ENCODE measurements at regions not wholly inside any gene's neighbourhood (a gene's known extent, or its start where the extent isn't known, plus 50 kb on each side); places are given as distances from the start of the nearest gene placed in this dataset.

DNA sequence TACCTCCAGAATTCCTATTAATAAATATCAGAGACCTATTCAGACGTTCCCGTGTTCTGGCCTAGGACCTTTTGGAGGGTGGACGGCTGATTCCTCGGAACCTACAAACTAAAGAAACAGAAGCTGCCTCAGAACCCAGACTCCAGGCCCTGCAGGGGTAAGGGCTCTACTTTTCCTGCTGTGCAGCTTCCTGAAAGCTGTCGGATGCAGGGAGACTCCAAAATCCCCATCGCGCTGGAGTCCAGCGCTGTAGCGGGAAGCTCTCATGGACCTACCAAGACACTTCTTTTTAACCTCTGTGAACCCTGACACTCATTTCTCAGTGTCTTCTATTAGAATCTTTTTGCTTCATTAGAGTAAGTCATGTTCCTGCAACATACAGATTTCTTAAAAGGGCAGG, 244.5 kb upstream of the PITRM1 start:
- no peaks in the 10 kb centered on the region for H3K79me2 ChIP-seq (ENCODE audit: low read length)
- H2AFZ ChIP-seq (ENCODE audit: low read length), result no peak overlapping the region
- TF ChIP-seq, protein P1, sequence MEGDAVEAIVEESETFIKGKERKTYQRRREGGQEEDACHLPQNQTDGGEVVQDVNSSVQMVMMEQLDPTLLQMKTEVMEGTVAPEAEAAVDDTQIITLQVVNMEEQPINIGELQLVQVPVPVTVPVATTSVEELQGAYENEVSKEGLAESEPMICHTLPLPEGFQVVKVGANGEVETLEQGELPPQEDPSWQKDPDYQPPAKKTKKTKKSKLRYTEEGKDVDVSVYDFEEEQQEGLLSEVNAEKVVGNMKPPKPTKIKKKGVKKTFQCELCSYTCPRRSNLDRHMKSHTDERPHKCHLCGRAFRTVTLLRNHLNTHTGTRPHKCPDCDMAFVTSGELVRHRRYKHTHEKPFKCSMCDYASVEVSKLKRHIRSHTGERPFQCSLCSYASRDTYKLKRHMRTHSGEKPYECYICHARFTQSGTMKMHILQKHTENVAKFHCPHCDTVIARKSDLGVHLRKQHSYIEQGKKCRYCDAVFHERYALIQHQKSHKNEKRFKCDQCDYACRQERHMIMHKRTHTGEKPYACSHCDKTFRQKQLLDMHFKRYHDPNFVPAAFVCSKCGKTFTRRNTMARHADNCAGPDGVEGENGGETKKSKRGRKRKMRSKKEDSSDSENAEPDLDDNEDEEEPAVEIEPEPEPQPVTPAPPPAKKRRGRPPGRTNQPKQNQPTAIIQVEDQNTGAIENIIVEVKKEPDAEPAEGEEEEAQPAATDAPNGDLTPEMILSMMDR (conservative IDR thresholded peaks at IDR 0.05; ENCODE audit: low read depth, low read length), result no peak
- no peak for TF ChIP-seq EZH2 (IDR thresholded peaks at IDR 0.05; ENCODE audit: low read length, unreplicated experiment)
- no peak for TF ChIP-seq EZH2phosphoT487 (IDR thresholded peaks at IDR 0.05; ENCODE audit: borderline replicate concordance, low read length)
- H3K4me3 ChIP-seq (ENCODE audit: low read length), result no peak overlapping the region
- ATAC-seq (no peak), DNase-seq (no peak)
- no peaks in the 10 kb centered on the region for H3K9me2 ChIP-seq (replicated peaks; ENCODE audit: low read length)
- ChIA-PET CTCF (no interaction called here), POLR2A (ENCODE audit: unreplicated experiment) (no interaction called here)
- no peak overlapping the region for H3K27ac ChIP-seq (ENCODE audit: low read length)
- no peaks in the 10 kb centered on the region for H3K4me1 ChIP-seq (ENCODE audit: insufficient read depth, low read length)
- no TSS peak for BruUV-seq (replicated peaks)
- no peak overlapping the region for H3K4me2 ChIP-seq (ENCODE audit: low read length)
- intact Hi-C loops (cut with micrococcal nuclease), result no loop called here
- H3K9ac ChIP-seq (ENCODE audit: low read length), result no peak overlapping the region
- H3F3A ChIP-seq (ENCODE audit: low read length, unreplicated experiment), result no peaks in the 10 kb centered on the region
- H3K36me3 ChIP-seq (ENCODE audit: low read depth, low read length), result no peaks in the 10 kb centered on the region
- no peaks in the 10 kb centered on the region for H3K9me3 ChIP-seq (ENCODE audit: low read length)
- no peaks in the 10 kb centered on the region for H3K27me3 ChIP-seq (ENCODE audit: low read length)
- no peaks in the 10 kb centered on the region for H4K20me1 ChIP-seq (ENCODE audit: low read length)

DNA sequence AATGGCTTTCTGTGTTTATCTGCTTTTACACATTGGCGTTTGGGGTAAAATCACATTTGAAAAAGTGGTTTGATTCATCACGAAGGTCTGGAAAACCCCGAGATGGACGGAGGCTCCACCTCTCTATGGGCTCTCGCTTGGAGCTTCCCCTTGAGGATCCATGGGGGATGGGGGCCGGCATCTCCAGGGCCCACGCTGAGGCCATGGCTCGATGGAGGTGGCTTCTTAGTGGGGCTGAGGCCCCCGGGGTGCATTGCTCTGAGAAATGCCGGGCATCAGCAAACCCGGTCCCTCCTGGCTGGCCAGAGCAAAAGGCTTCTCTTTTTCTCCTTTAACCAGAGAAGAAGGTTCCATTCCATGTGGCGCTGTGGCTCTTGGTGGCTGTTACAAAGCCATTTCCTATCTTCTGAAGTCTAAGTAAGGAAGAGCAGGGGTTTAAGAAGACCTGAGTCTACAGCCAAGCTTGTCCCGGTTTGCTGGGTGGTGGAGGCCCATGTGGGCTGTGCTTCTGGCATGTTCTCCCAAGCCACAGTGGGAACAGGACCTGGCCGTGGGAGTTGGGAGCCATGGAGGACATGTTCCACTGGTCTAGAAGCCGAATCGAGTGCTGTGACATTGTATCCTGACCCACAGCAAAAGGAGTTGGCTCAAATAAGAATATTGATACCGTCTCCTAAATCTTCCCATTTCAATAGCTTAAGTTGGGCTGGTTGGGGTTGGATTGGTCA, 243.5 kb upstream of the PITRM1 start:
- intact Hi-C loops (cut with micrococcal nuclease), result no loop called here
- no peak overlapping the region for H3K4me3 ChIP-seq (ENCODE audit: low read length)
- ATAC-seq (no peak), DNase-seq (no peak)
- no peak overlapping the region for H3K4me2 ChIP-seq (ENCODE audit: low read length)
- no TSS peak for BruUV-seq (replicated peaks)
- H3F3A ChIP-seq (ENCODE audit: low read length, unreplicated experiment), result no peaks in the 10 kb centered on the region
- no peaks in the 10 kb centered on the region for H3K9me3 ChIP-seq (ENCODE audit: low read length)
- H3K36me3 ChIP-seq (ENCODE audit: low read depth, low read length), result no peaks in the 10 kb centered on the region
- H3K79me2 ChIP-seq (ENCODE audit: low read length), result no peaks in the 10 kb centered on the region
- H4K20me1 ChIP-seq (ENCODE audit: low read length), result no peaks in the 10 kb centered on the region
- H3K27ac ChIP-seq (ENCODE audit: low read length), result no peak overlapping the region
- POLR2A ChIA-PET (ENCODE audit: unreplicated experiment), result no interaction called here
- TF ChIP-seq EZH2 (IDR thresholded peaks at IDR 0.05; ENCODE audit: low read length, unreplicated experiment), result no peak
- CTCF ChIA-PET, result no interaction called here
- no peaks in the 10 kb centered on the region for H3K27me3 ChIP-seq (ENCODE audit: low read length)
- H3K9ac ChIP-seq (ENCODE audit: low read length), result no peak overlapping the region
- H3K9me2 ChIP-seq (replicated peaks; ENCODE audit: low read length), result no peaks in the 10 kb centered on the region
- H2AFZ ChIP-seq (ENCODE audit: low read length), result no peak overlapping the region
- H3K4me1 ChIP-seq (ENCODE audit: insufficient read depth, low read length), result no peaks in the 10 kb centered on the region

DNA sequence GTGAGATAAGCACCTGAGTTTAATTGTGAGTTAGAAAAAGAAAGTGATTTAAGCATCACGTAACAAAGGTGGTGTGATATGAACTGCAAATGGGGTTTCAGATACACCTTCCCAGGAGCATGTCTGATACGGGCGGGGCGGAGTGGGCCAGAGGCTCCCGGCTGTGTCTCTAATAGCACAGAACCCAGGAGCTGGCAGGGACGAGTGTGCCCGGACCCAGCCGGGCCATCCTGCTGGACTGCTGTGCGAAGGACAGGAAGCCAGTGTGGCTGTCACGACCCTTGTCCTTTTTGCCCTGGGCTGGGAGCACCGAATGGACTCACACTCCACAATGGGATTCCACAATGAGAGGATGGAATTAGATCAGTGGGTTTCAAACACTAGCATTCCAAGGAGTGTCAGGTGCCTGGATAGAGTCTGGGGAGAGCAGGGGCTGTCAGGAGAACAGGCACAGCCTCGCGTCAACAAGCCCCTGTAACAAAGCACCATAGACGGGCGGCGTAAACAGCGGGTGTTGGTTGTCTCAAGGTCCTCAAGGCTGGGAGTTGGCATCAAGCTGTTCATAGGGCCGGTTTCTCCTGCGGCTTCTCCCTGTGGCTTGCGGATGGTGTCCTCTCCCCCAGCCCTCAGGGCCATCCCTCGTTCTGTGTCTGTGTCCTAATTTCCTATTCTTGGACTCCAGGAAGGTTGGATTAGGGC, 242.6 kb upstream of the PITRM1 start:
- no peak overlapping the region for H3K4me2 ChIP-seq (ENCODE audit: low read length)
- TF ChIP-seq EZH2phosphoT487 (IDR thresholded peaks at IDR 0.05; ENCODE audit: borderline replicate concordance, low read length) (no peak), EZH2 (IDR thresholded peaks at IDR 0.05; ENCODE audit: low read length, unreplicated experiment) (no peak)
- TF ChIP-seq, protein P1 (conservative IDR thresholded peaks at IDR 0.05; ENCODE audit: low read depth, low read length), result no peak
- no TSS peak for BruUV-seq (replicated peaks)
- no peak overlapping the region for H2AFZ ChIP-seq (ENCODE audit: low read length)
- ATAC-seq (no peak), DNase-seq (no peak)
- no peaks in the 10 kb centered on the region for H3K4me1 ChIP-seq (ENCODE audit: insufficient read depth, low read length)
- no peaks in the 10 kb centered on the region for H3K9me3 ChIP-seq (ENCODE audit: low read length)
- POLR2A ChIA-PET (ENCODE audit: unreplicated experiment), result no interaction called here
- no peaks in the 10 kb centered on the region for H3F3A ChIP-seq (ENCODE audit: low read length, unreplicated experiment)
- no peaks in the 10 kb centered on the region for H3K27me3 ChIP-seq (ENCODE audit: low read length)
- no peaks in the 10 kb centered on the region for H3K9me2 ChIP-seq (replicated peaks; ENCODE audit: low read length)
- H3K36me3 ChIP-seq (ENCODE audit: low read depth, low read length), result no peaks in the 10 kb centered on the region
- no peak overlapping the region for H3K9ac ChIP-seq (ENCODE audit: low read length)
- no peaks in the 10 kb centered on the region for H4K20me1 ChIP-seq (ENCODE audit: low read length)
- H3K27ac ChIP-seq (ENCODE audit: low read length), result no peak overlapping the region
- intact Hi-C loops (cut with micrococcal nuclease), result no loop called here
- CTCF ChIA-PET, result no interaction called here
- no peaks in the 10 kb centered on the region for H3K79me2 ChIP-seq (ENCODE audit: low read length)
- H3K4me3 ChIP-seq (ENCODE audit: low read length), result no peak overlapping the region

All from PC-3 (cell line).